ENCODE measurements at regions not wholly inside any gene's neighbourhood (a gene's known extent, or its start where the extent isn't known, plus 50 kb on each side); places are given as distances from the start of the nearest gene placed in this dataset.

GRCh38 chr20:63112491-63113219 is 103.3 kb downstream of the YTHDF1 start:
- no peak for TF ChIP-seq ZNF274 (IDR thresholded peaks at IDR 0.05; ENCODE audit: low read depth, low read length)
- TF ChIP-seq YY1 (IDR thresholded peaks at IDR 0.05; ENCODE audit: insufficient read depth, insufficient read length) = no peak
- no peak for TF ChIP-seq SUZ12 (IDR thresholded peaks at IDR 0.05; ENCODE audit: extremely low read depth, insufficient read depth, insufficient read length)

All from NT2/D1 (cell line).